Large intestine (tissue), 3 donors: ENCODE measurements at regions not wholly inside any gene's neighbourhood (a gene's known extent, or its start where the extent isn't known, plus 50 kb on each side); places are given as distances from the start of the nearest gene placed in this dataset.
A peak's percentile ranks its signal among the peaks of the same experiment; 100 is the strongest.

ENCODE experiments used
- DNase-seq, 2 donors: peaks; one replicate each; pipeline versions ENCODE4 v3.0.0 to v3.0.0-alpha.2; 2013
- H3K27ac ChIP-seq: one replicate; pipeline ENCODE4 v1.5.1; 2013; ENCODE audit warnings: low read length
- H3K27me3 ChIP-seq: 2 replicates; pipeline ENCODE4 v1.6.1; 2013; ENCODE audit warnings: low read length; ENCODE audit not compliant: control insufficient read depth, insufficient read depth
- H3K36me3 ChIP-seq: 2 replicates; pipeline ENCODE4 v1.6.1; 2013; ENCODE audit warnings: low read length; ENCODE audit not compliant: control insufficient read depth, insufficient read depth
- H3K4me1 ChIP-seq: one replicate; pipeline ENCODE4 v1.6.1; 2013; ENCODE audit warnings: low read length; ENCODE audit not compliant: control insufficient read depth, insufficient read depth
- H3K4me3 ChIP-seq: one replicate; pipeline ENCODE4 v1.5.1; 2013; ENCODE audit warnings: low read length
- H3K9me3 ChIP-seq: one replicate; pipeline ENCODE4 v1.6.1; 2013; ENCODE audit warnings: mild to moderate bottlenecking, low read depth, low read length, moderate library complexity; ENCODE audit not compliant: control insufficient read depth
- WGBS: methylation state at CpG from one replicate; pipeline ENCODE4 v1.1.5; 2013; ENCODE audit warnings: low lambda C conversion rate; ENCODE audit not compliant: insufficient coverage; 5-methylcytosine and 5-hydroxymethylcytosine counted together

GRCh38 chr12:83476695-83477690, 790.3 kb downstream of the TMTC2 start:
- Histone ChIP-seq H3K27ac (no peak overlapping the region), H3K9me3 (no peaks in the 10 kb centered on the region), H3K4me1 (no peaks in the 10 kb centered on the region), H3K36me3 (no peaks in the 10 kb centered on the region), H3K27me3 (peaks cover 2% of the 10 kb centered on the region), H3K4me3 (no peak overlapping the region)
- DNase-seq, result no peak
- no CpG with 5 or more reads among the region's 2 CpGs for WGBS

- Histone ChIP-seq H3K4me3 (no peak overlapping the region), H3K27me3 (peaks cover 2% of the 10 kb centered on the region), H3K9me3 (no peaks in the 10 kb centered on the region), H3K36me3 (no peaks in the 10 kb centered on the region), H3K27ac (no peak overlapping the region), H3K4me1 (no peaks in the 10 kb centered on the region)
- DNase-seq, result no peak
- WGBS, result no CpG with 5 or more reads among the region's 1 CpG
These were observed 789.3 kb downstream of the TMTC2 start for GRCh38 chr12:83476006-83476405.

GRCh38 chr12:83474369-83474768, 787.7 kb downstream of the TMTC2 start:
- no peaks in the 10 kb centered on the region for H3K9me3 ChIP-seq
- peaks cover 2% of the 10 kb centered on the region for H3K27me3 ChIP-seq
- H3K4me1 ChIP-seq, result no peaks in the 10 kb centered on the region
- no peaks in the 10 kb centered on the region for H3K36me3 ChIP-seq
- no peak for DNase-seq
- no peak overlapping the region for H3K27ac ChIP-seq
- 100% methylated on average over 1 of the region's 2 CpGs for WGBS
- H3K4me3 ChIP-seq, result no peak overlapping the region

GRCh38 chr12:83473408-83474095, 786.8 kb downstream of the TMTC2 start:
- H3K27ac ChIP-seq, result no peak overlapping the region
- H3K4me3 ChIP-seq, result no peak overlapping the region
- H3K27me3 ChIP-seq, result peaks cover 2% of the 10 kb centered on the region
- no peaks in the 10 kb centered on the region for H3K36me3 ChIP-seq
- DNase-seq, result peak in 1 of 2 donors; percentile 6
- 20% methylated on average over 1 of the region's 3 CpGs for WGBS
- no peaks in the 10 kb centered on the region for H3K4me1 ChIP-seq
- H3K9me3 ChIP-seq, result no peaks in the 10 kb centered on the region

GRCh38 chr12:83472772-83473171, 786.1 kb downstream of the TMTC2 start:
- DNase-seq, result no peak
- peaks cover 2% of the 10 kb centered on the region for H3K27me3 ChIP-seq
- WGBS, result 100% methylated on average over 1 of the region's 3 CpGs

GRCh38 chr12:83472350-83472749, 785.6 kb downstream of the TMTC2 start:
- Histone ChIP-seq H3K4me1 (no peaks in the 10 kb centered on the region), H3K4me3 (no peak overlapping the region), H3K27me3 (peaks cover 2% of the 10 kb centered on the region), H3K27ac (no peak overlapping the region), H3K36me3 (no peaks in the 10 kb centered on the region), H3K9me3 (no peaks in the 10 kb centered on the region)
- WGBS, result no CpG with 5 or more reads among the region's 4 CpGs
- no peak for DNase-seq

More at GRCh38 chr12:83472772-83473171, 786.1 kb downstream of the TMTC2 start:
- no peak overlapping the region for H3K27ac ChIP-seq
- no peak overlapping the region for H3K4me3 ChIP-seq
- H3K36me3 ChIP-seq, result no peaks in the 10 kb centered on the region
- H3K9me3 ChIP-seq, result no peaks in the 10 kb centered on the region
- no peaks in the 10 kb centered on the region for H3K4me1 ChIP-seq

- Histone ChIP-seq H3K4me3 (no peak overlapping the region), H3K27me3 (peaks cover 2% of the 10 kb centered on the region), H3K36me3 (no peaks in the 10 kb centered on the region), H3K27ac (no peak overlapping the region), H3K9me3 (no peaks in the 10 kb centered on the region), H3K4me1 (no peaks in the 10 kb centered on the region)
- no peak for DNase-seq
- no CpG with 5 or more reads among the region's 6 CpGs for WGBS
These were observed 784.6 kb downstream of the TMTC2 start for GRCh38 chr12:83471341-83471740.

- Histone ChIP-seq H3K27ac (no peak overlapping the region), H3K27me3 (peaks cover 2% of the 10 kb centered on the region), H3K4me1 (no peaks in the 10 kb centered on the region), H3K9me3 (no peaks in the 10 kb centered on the region), H3K36me3 (no peaks in the 10 kb centered on the region), H3K4me3 (no peak overlapping the region)
- DNase-seq, result peak in 1 of 2 donors; percentile 4
- 8% methylated on average over 2 of the region's 3 CpGs for whole genome bisulfite sequencing
These were observed 784.0 kb downstream of the TMTC2 start for GRCh38 chr12:83470749-83471148.

- Histone ChIP-seq H3K9me3 (no peaks in the 10 kb centered on the region), H3K36me3 (no peaks in the 10 kb centered on the region), H3K4me1 (no peaks in the 10 kb centered on the region), H3K27me3 (peaks cover 2% of the 10 kb centered on the region), H3K27ac (no peak overlapping the region), H3K4me3 (no peak overlapping the region)
- no peak for DNase-seq
- 80% methylated on average over 1 of the region's 5 CpGs for WGBS
These were observed 782.5 kb downstream of the TMTC2 start for GRCh38 chr12:83468988-83469908.

GRCh38 chr12:83465632-83466031, 778.9 kb downstream of the TMTC2 start:
- H3K4me1 ChIP-seq, result no peaks in the 10 kb centered on the region
- H3K4me3 ChIP-seq, result no peak overlapping the region
- WGBS, result no CpG with 5 or more reads among the region's 2 CpGs
- H3K27me3 ChIP-seq, result no peaks in the 10 kb centered on the region
- no peaks in the 10 kb centered on the region for H3K9me3 ChIP-seq
- H3K27ac ChIP-seq, result no peak overlapping the region
- H3K36me3 ChIP-seq, result no peaks in the 10 kb centered on the region
- no peak for DNase-seq
